K562 (cell line): ENCODE measurements at regions not wholly inside any gene's neighbourhood (a gene's known extent, or its start where the extent isn't known, plus 50 kb on each side); places are given as distances from the start of the nearest gene placed in this dataset.

ENCODE experiments used
- ATAC-seq: fragments of 200-7000 bp; cut with Tn5 transposase; 3 replicates; pipeline ENCODE4 v1.9.1; 2020; ENCODE audit warnings: moderate library complexity
- BruUV-seq: library from RNA; stranded (reverse); fragments of 400-500 nt; replicated peaks from 2 replicates; lab custom pipeline; 2021; lab: Mats Ljungman, UMichigan
- CTCF ChIA-PET: fragments of 300-600 bp; formaldehyde crosslinking; extraction: SDS; loops from one replicate; lab custom pipeline; 2021; ENCODE audit warnings: low intra/inter-chr PET ratio; lab: Yijun Ruan, JAX
- POLR2A ChIA-PET: fragments of 300-600, 350-650 bp; sonication (Branson Sonifier 250); formaldehyde crosslinking; extraction: SDS; loops from one replicate; lab custom pipeline; 2021; ENCODE audit warnings: antibody characterized with exemption, inconsistent platforms; lab: Yijun Ruan, JAX
- DNase-seq, 4 experiments: peaks; one replicate each; pipeline versions ENCODE4 v3.0.0 to v3.0.0-alpha.2; 2011 to 2018; ENCODE audit warnings: low spot score in 3 of 4, mixed read lengths in 3 of 4; ENCODE audit errors: extremely low read depth in 1 of 4
- FAIRE-seq: peaks from 2 replicates; lab custom pipeline; 2011; peaks lifted over from hg19 to GRCh38; lab: Jason Lieb, UNC
- H2AFZ ChIP-seq: 2 replicates; pipeline ENCODE4 v1.6.0; 2011; ENCODE audit warnings: low read depth, low read length, control low read depth, inconsistent platforms
- H3K27ac ChIP-seq: fragments of 200-600 bp; 3 replicates; pipeline ENCODE4 v1.8.0; 2011; ENCODE audit warnings: low read depth, mild to moderate bottlenecking, control low read depth, inconsistent platforms, low read length, moderate library complexity, mixed read lengths; ENCODE audit errors: extremely low read depth
- H3K27me3 ChIP-seq, 2 experiments: fragments of 300-600 bp in 1 of 2; 2 replicates in 1 of 2; 3 replicates in 1 of 2; pipeline versions ENCODE4 v1.6.0 to v1.8.0; 2011; ENCODE audit warnings: inconsistent platforms in 2 of 2, low read length in 2 of 2, mild to moderate bottlenecking in 1 of 2, mixed read lengths in 1 of 2, moderate library complexity in 1 of 2; ENCODE audit not compliant: control insufficient read depth in 2 of 2, insufficient read depth in 2 of 2
- H3K36me3 ChIP-seq: fragments of 300-600 bp; 3 replicates; pipeline ENCODE4 v1.8.0; 2011; ENCODE audit warnings: mild to moderate bottlenecking, low read length, inconsistent platforms; ENCODE audit not compliant: control insufficient read depth, insufficient read depth
- H3K4me1 ChIP-seq, 2 experiments: fragments of 200-600 bp in 1 of 2; replicated peaks in 1 of 2; 2 replicates in 1 of 2; 3 replicates in 1 of 2; pipeline versions ENCODE4 v1.5.1 to v1.8.0; 2011; ENCODE audit warnings: inconsistent platforms in 2 of 2, low read length in 2 of 2, mild to moderate bottlenecking in 1 of 2, mixed read lengths in 1 of 2, moderate library complexity in 1 of 2; ENCODE audit not compliant: control insufficient read depth in 2 of 2, insufficient read depth in 2 of 2
- H3K4me2 ChIP-seq: 2 replicates; pipeline ENCODE4 v1.6.1; 2011; ENCODE audit warnings: low read length, control low read depth, inconsistent platforms, mixed read lengths; ENCODE audit not compliant: insufficient read depth
- H3K4me3 ChIP-seq: fragments of 200-600 bp; sonication (generic), shearing (Covaris generic); 2 replicates; pipeline ENCODE4 v1.5.1; 2016; ENCODE audit warnings: control low read depth, inconsistent platforms
- H3K79me2 ChIP-seq: fragments of 200-600 bp; 3 replicates; pipeline ENCODE4 v1.8.0; 2011; ENCODE audit warnings: low read length, inconsistent platforms; ENCODE audit not compliant: control insufficient read depth, insufficient read depth
- H3K9ac ChIP-seq, 2 experiments: 2 replicates each; pipeline versions ENCODE4 v1.6.0 to v1.6.1; 2011; ENCODE audit warnings: low read depth in 2 of 2, low read length in 2 of 2, control low read depth in 1 of 2, inconsistent platforms in 1 of 2, mild to moderate bottlenecking in 1 of 2, mixed read lengths in 1 of 2; ENCODE audit not compliant: insufficient read depth in 1 of 2
- H3K9me1 ChIP-seq: one replicate; pipeline ENCODE4 v1.6.0; 2011; ENCODE audit warnings: inconsistent platforms, mild to moderate bottlenecking, low read length, moderate library complexity; ENCODE audit not compliant: control insufficient read depth, insufficient read depth
- H3K9me3 ChIP-seq: replicated peaks from 2 replicates; pipeline ENCODE4 v1.5.1; 2011; ENCODE audit warnings: low read depth, low read length, inconsistent platforms; ENCODE audit not compliant: control insufficient read depth, insufficient read depth
- H4K20me1 ChIP-seq: replicated peaks from 2 replicates; pipeline ENCODE4 v1.6.1; 2011; ENCODE audit warnings: low read length, inconsistent platforms, mixed read lengths; ENCODE audit not compliant: control insufficient read depth, insufficient read depth
- CAMTA2 ChIP-seq: fragments of 250-450 bp; sonication (Bioruptor Pico); conservative IDR thresholded peaks from 2 replicates; pipeline ENCODE4 v1.5.1; 2022
- HOMEZ ChIP-seq: fragments of 250-450 bp; sonication (Bioruptor Pico); IDR thresholded peaks from 2 replicates; pipeline ENCODE4 v1.4.0; 2020; ENCODE audit warnings: mild to moderate bottlenecking, moderate library complexity
- MEF2A ChIP-seq: IDR thresholded peaks from 2 replicates; pipeline ENCODE4 v1.6.1; 2011; ENCODE audit warnings: low read depth, mild to moderate bottlenecking, low read length, moderate library complexity; ENCODE audit not compliant: control insufficient read depth
- MXD1 ChIP-seq: fragments of 250-450 bp; sonication (Bioruptor Pico); IDR thresholded peaks from 2 replicates; pipeline ENCODE4 v1.8.0; 2021; ENCODE audit warnings: borderline replicate concordance, mild to moderate bottlenecking, moderate library complexity; ENCODE audit not compliant: poor library complexity, severe bottlenecking
- POLR2AphosphoS2 ChIP-seq: IDR thresholded peaks from 2 replicates; pipeline ENCODE4 v1.6.1; 2012; ENCODE audit warnings: low read length, improper control_type of control experiment
- SMARCA5 ChIP-seq: fragments of 450-650 bp; IDR thresholded peaks from 2 replicates; pipeline ENCODE4 v1.6.1; 2016
- TFAM ChIP-seq: fragments of 250-450 bp; sonication (Bioruptor Pico); conservative IDR thresholded peaks from 2 replicates; pipeline ENCODE4 v1.5.0; 2021; ENCODE audit warnings: mild to moderate bottlenecking, moderate library complexity
- WHSC1 ChIP-seq: IDR thresholded peaks from one replicate; pipeline ENCODE4 v1.6.1; 2012; ENCODE audit warnings: low read length, control low read depth, inconsistent platforms
- ZNF124 ChIP-seq: sonication (generic); formaldehyde crosslinking; IDR thresholded peaks from 2 replicates; pipeline ENCODE4 v1.8.1; 2022; ENCODE audit warnings: missing genetic modification reagents
- ZNF253 ChIP-seq: fragments of 250-450 bp; sonication (Bioruptor Pico); conservative IDR thresholded peaks from 2 replicates; pipeline ENCODE4 v1.6.1; 2021; ENCODE audit warnings: mild to moderate bottlenecking
- ZNF316 ChIP-seq: fragments of 450-650 bp; IDR thresholded peaks from 2 replicates; pipeline ENCODE4 v1.6.1; 2016
- ZNF449 ChIP-seq: fragments of 250-450 bp; sonication (Bioruptor Pico); IDR thresholded peaks from 2 replicates; pipeline ENCODE4 v1.8.0; 2022; ENCODE audit warnings: moderate library complexity, mild to moderate bottlenecking, inconsistent platforms
- WGBS: fragments of 100-300 bp; shearing (Covaris generic); methylation state at CpG from one replicate; pipeline ENCODE4 v1.1.6; 2016; ENCODE audit warnings: low coverage, mixed read lengths; ENCODE audit not compliant: insufficient coverage; ENCODE audit errors: missing lambda C conversion rate; 5-methylcytosine and 5-hydroxymethylcytosine counted together
- in situ Hi-C: fragments of 300-500 bp; cut with MboI; formaldehyde crosslinking; loops from 4 replicates; pipeline ENCODE4 v1.15.0; 2018; ENCODE audit warnings: inconsistent platforms, mixed read lengths
- intact Hi-C: fragments of 100-400 bp; cut with micrococcal nuclease; formaldehyde crosslinking; loops from 2 replicates; pipeline ENCODE4 v1.14.2; 2022
- TF ChIP-seq, protein P1 (sequence below): fragments of 250-450 bp; sonication (Bioruptor Pico); IDR thresholded peaks from 2 replicates; pipeline ENCODE4 v1.8.0; 2022; ENCODE audit warnings: moderate library complexity, mild to moderate bottlenecking, inconsistent platforms

GRCh38 chr16:52050418-52050817 lies 496.5 kb downstream of the TOX3 start:
- Histone ChIP-seq H3K27me3 (no peaks in the 10 kb centered on the region), H3K9me3 (no peaks in the 10 kb centered on the region; the same call in 1 of the 2 replicates), H3K4me1 (no peaks in the 10 kb centered on the region), H3K79me2 (no peaks in the 10 kb centered on the region), H3K27ac (no peak overlapping the region), H3K9ac (no peak overlapping the region), H3K4me3 (no peak overlapping the region), H3K36me3 (no peaks in the 10 kb centered on the region), H3K4me2 (no peak overlapping the region), H4K20me1 (no peaks in the 10 kb centered on the region), H2AFZ (no peak overlapping the region), H3K9me1 (no peaks in the 10 kb centered on the region)
- WGBS = 6% methylated on average over 2 of the region's 2 CpGs
- no peak for ATAC-seq
- intact Hi-C loops = no loop called here
- FAIRE-seq = no peak
- DNase-seq = no peak
- ChIA-PET POLR2A (interaction anchor here (1.1 kb wide), 1 partner anchor 967 kb away, joined by 4 read pairs; no protein-coding TSS in a partner anchor), CTCF (no interaction called here)
- in situ Hi-C loops = no loop called here
- no TSS peak for BruUV-seq
- TF ChIP-seq POLR2AphosphoS2 = no peak
- TF ChIP-seq MEF2A = no peak
- no peak for TF ChIP-seq ZNF253 (CRISPR knock-in tag)
- no peak for TF ChIP-seq SMARCA5
- no peak for TF ChIP-seq TFAM (CRISPR knock-in tag)
- no peak for TF ChIP-seq WHSC1
- TF ChIP-seq HOMEZ (CRISPR knock-in tag) = no peak
- TF ChIP-seq, protein P1, sequence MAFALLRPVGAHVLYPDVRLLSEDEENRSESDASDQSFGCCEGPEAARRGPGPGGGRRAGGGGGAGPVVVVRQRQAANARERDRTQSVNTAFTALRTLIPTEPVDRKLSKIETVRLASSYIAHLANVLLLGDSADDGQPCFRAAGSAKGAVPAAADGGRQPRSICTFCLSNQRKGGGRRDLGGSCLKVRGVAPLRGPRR = no peak
- TF ChIP-seq ZNF316 = no peak
- no peak for TF ChIP-seq ZNF124
- no peak for TF ChIP-seq CAMTA2 (CRISPR knock-in tag)
- no peak for TF ChIP-seq MXD1
- no peak for TF ChIP-seq ZNF449 (CRISPR knock-in tag)
